HG02840 (cell line): ENCODE measurements at regions not wholly inside any gene's neighbourhood (a gene's known extent, or its start where the extent isn't known, plus 50 kb on each side); places are given as distances from the start of the nearest gene placed in this dataset.
"Not testable (repeated sequence)": the region's sequence is repeated elsewhere in the genome, so short reads cannot be mapped to it uniquely, and the experiment has no call there.

Experiments used
- ATAC-seq: cut with Tn5 transposase; IDR thresholded peaks from one replicate; pipeline ENCODE4 v1.9.1; 2021; ENCODE audit warnings: mild to moderate bottlenecking, moderate library complexity, moderate number of reproducible peaks; ENCODE audit not compliant: unreplicated experiment, low FRiP score

GRCh38 chr12:116327992-116328391 lies 50.5 kb upstream of the MED13L start:
- ATAC-seq = not testable (repeated sequence)

- no peak for ATAC-seq
Measured at GRCh38 chr12:116331876-116332275, 54.4 kb upstream of the MED13L start.

- no peak for ATAC-seq
Measured at GRCh38 chr12:116332705-116333380, 55.4 kb upstream of the MED13L start.

GRCh38 chr12:116333402-116333801 lies 55.9 kb upstream of the MED13L start:
- ATAC-seq = no peak

- ATAC-seq = peak; percentile 77
Measured at GRCh38 chr12:116336542-116337065, 59.1 kb upstream of the MED13L start.

GRCh38 chr12:116337312-116337711 lies 59.8 kb upstream of the MED13L start:
- ATAC-seq = no peak

- no peak for ATAC-seq
Measured at GRCh38 chr12:116338064-116338846, 60.8 kb upstream of the MED13L start.

- ATAC-seq = no peak
Measured at GRCh38 chr12:116339062-116339461, 61.6 kb upstream of the MED13L start.

GRCh38 chr12:116339800-116340371 lies 62.4 kb upstream of the MED13L start:
- no peak for ATAC-seq

- no peak for ATAC-seq
Measured at GRCh38 chr12:116343331-116343884, 65.9 kb upstream of the MED13L start.

GRCh38 chr12:116346222-116346621 lies 68.7 kb upstream of the MED13L start:
- ATAC-seq = no peak

- no peak for ATAC-seq
Measured at GRCh38 chr12:116346741-116347140, 69.2 kb upstream of the MED13L start.

GRCh38 chr12:116347265-116347664 lies 69.8 kb upstream of the MED13L start:
- no peak for ATAC-seq

GRCh38 chr12:116352315-116352835 lies 74.9 kb upstream of the MED13L start:
- ATAC-seq = no peak

GRCh38 chr12:116353958-116354357 lies 76.5 kb upstream of the MED13L start:
- ATAC-seq = no peak

GRCh38 chr12:116354534-116354933 lies 77.0 kb upstream of the MED13L start:
- ATAC-seq = no peak

- no peak for ATAC-seq
Measured at GRCh38 chr12:116354950-116355783, 77.7 kb upstream of the MED13L start.

- no peak for ATAC-seq
Measured at GRCh38 chr12:116358536-116358892, 81.0 kb upstream of the MED13L start.

GRCh38 chr12:116358893-116359761 lies 81.6 kb upstream of the MED13L start:
- no peak for ATAC-seq
